NCI-H2227 (cell line): ENCODE measurements at regions not wholly inside any gene's neighbourhood (a gene's known extent, or its start where the extent isn't known, plus 50 kb on each side); places are given as distances from the start of the nearest gene placed in this dataset.
"Not testable (repeated sequence)": the region's sequence is repeated elsewhere in the genome, so short reads cannot be mapped to it uniquely, and the experiment has no call there.

Experiments used
- DNase-seq: peaks from one replicate; lab custom pipeline; 2025; ENCODE audit not compliant: unreplicated experiment; lab: John Stamatoyannopoulos, UW

- no peak for DNase-seq
Measured at GRCh38 chr1:102687383-102687782, 420.9 kb downstream of the COL11A1 start.

- no peak for DNase-seq
Measured at GRCh38 chr1:102661481-102661880, 446.8 kb downstream of the COL11A1 start.

GRCh38 chr1:102659876-102660483, 448.3 kb downstream of the COL11A1 start:
- not testable (repeated sequence) for DNase-seq

- no peak for DNase-seq
Measured at GRCh38 chr1:102655034-102655433, 453.3 kb downstream of the COL11A1 start.

GRCh38 chr1:102640872-102641271, 467.4 kb downstream of the COL11A1 start:
- DNase-seq: no peak

- DNase-seq: no peak
Measured at GRCh38 chr1:102640312-102640711, 468.0 kb downstream of the COL11A1 start.

GRCh38 chr1:102631691-102632090, 476.6 kb downstream of the COL11A1 start:
- DNase-seq: no peak

- DNase-seq: no peak
Measured at GRCh38 chr1:102630041-102630440, 478.3 kb downstream of the COL11A1 start.

- no peak for DNase-seq
Measured at GRCh38 chr1:102628109-102628613, 480.2 kb downstream of the COL11A1 start.

GRCh38 chr1:102627145-102627544, 481.2 kb downstream of the COL11A1 start:
- no peak for DNase-seq

GRCh38 chr1:102615896-102616295, 492.4 kb downstream of the COL11A1 start:
- no peak for DNase-seq

GRCh38 chr1:102595106-102595505, 513.2 kb downstream of the COL11A1 start:
- DNase-seq: no peak

- DNase-seq: no peak
Measured at GRCh38 chr1:102593276-102593675, 515.0 kb downstream of the COL11A1 start.

GRCh38 chr1:102588536-102588935, 519.8 kb downstream of the COL11A1 start:
- no peak for DNase-seq

- DNase-seq: no peak
Measured at GRCh38 chr1:102586022-102586421, 522.3 kb downstream of the COL11A1 start.

GRCh38 chr1:102580806-102581205, 527.5 kb downstream of the COL11A1 start:
- DNase-seq: no peak

GRCh38 chr1:102578804-102579203, 529.5 kb downstream of the COL11A1 start:
- DNase-seq: no peak

GRCh38 chr1:102572637-102573036, 535.7 kb downstream of the COL11A1 start:
- no peak for DNase-seq

GRCh38 chr1:102566182-102566581, 542.1 kb downstream of the COL11A1 start:
- DNase-seq: no peak

- no peak for DNase-seq
Measured at GRCh38 chr1:102562380-102562779, 545.9 kb downstream of the COL11A1 start.

GRCh38 chr1:102550729-102551384, 554.1 kb upstream of the OLFM3 start:
- DNase-seq: no peak

GRCh38 chr1:102546251-102546650, 549.5 kb upstream of the OLFM3 start:
- no peak for DNase-seq
